ENCODE measurements at regions not wholly inside any gene's neighbourhood (a gene's known extent, or its start where the extent isn't known, plus 50 kb on each side); places are given as distances from the start of the nearest gene placed in this dataset.

GRCh38 chr5:116370149-116370548 lies 204.5 kb downstream of the SEMA6A start:
- H3K9ac ChIP-seq (ENCODE audit: control insufficient read depth, extremely low read depth, insufficient read depth, low read length), result no peak overlapping the region
- no peak overlapping the region for H3K4me3 ChIP-seq (ENCODE audit: control insufficient read depth in 2 of 3, extremely low read depth in 1 of 3, insufficient read depth in 2 of 3, low read depth in 1 of 3, low read length in 3 of 3)
- H2AFZ ChIP-seq (ENCODE audit: control insufficient read depth, low read length), result no peak overlapping the region
- H3K9me3 ChIP-seq (ENCODE audit: control insufficient read depth, low read depth, low read length), result no peaks in the 10 kb centered on the region
- dilution Hi-C loops (cut with MboI; ENCODE audit: extremely low pct_ligation_motif_present, low sequenced_read_pairs), result no loop called here
- no peaks in the 10 kb centered on the region for H3K36me3 ChIP-seq (ENCODE audit: control insufficient read depth in 2 of 2, extremely low read depth in 1 of 2, insufficient read depth in 2 of 2, low read length in 2 of 2)
- H3K4me1 ChIP-seq (ENCODE audit: control insufficient read depth, extremely low read depth, insufficient read depth, low read length), result peaks cover 4% of the 10 kb centered on the region
- no peak for FAIRE-seq
- H3K79me2 ChIP-seq (ENCODE audit: control insufficient read depth, insufficient read depth, low read length), result no peaks in the 10 kb centered on the region
- H3K4me2 ChIP-seq (ENCODE audit: control insufficient read depth, extremely low read depth, insufficient read depth, low read depth, low read length), result no peak overlapping the region
- DNase-seq (ENCODE audit: low read depth, low spot score), result no peak
- H3K27me3 ChIP-seq (ENCODE audit: control insufficient read depth, extremely low read depth, insufficient read depth, low read length), result no peaks in the 10 kb centered on the region
- H3K9me1 ChIP-seq (ENCODE audit: control insufficient read depth, extremely low read depth, insufficient read depth, low read length), result no peaks in the 10 kb centered on the region
- H3K27ac ChIP-seq (ENCODE audit: control insufficient read depth, insufficient read depth, low read length), result no peak overlapping the region
- no peaks in the 10 kb centered on the region for H4K20me1 ChIP-seq (ENCODE audit: control insufficient read depth, extremely low read depth, insufficient read depth, low read length)
- TF ChIP-seq CTCF (optimal IDR thresholded peaks at IDR 0.05 in 1 of 3, IDR thresholded peaks at IDR 0.05 in 1 of 3, conservative IDR thresholded peaks at IDR 0.05 in 1 of 3; ENCODE audit: extremely low read depth in 1 of 3, insufficient read depth in 2 of 3, low read length in 3 of 3) (no peak), EZH2 (IDR thresholded peaks at IDR 0.05; ENCODE audit: low read length) (no peak)

DNA sequence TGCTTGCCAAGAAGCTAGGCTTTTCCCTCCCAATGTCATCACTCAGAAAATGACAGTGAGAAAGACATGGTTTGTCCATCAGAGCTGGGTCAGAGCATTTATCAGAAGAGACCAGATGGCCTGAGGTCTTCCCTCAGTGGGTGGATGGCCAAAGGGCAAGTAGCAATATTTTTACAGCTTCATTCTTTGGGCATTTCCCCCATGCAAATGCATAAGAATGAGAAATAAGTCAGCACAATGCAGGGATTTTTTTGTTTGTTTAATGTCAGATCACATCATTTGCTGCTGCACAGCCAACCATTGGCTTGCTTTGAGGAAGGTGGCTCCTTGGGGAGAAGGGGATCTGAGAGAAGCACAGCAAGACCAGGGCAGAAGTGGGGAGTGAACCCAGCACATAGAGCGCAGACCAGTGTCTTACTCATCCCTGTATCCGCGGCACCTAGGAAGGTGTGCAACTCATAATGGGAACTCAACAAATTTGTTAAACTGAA lies 209.6 kb downstream of the SEMA6A start:
- no peak overlapping the region for H3K4me2 ChIP-seq (ENCODE audit: control insufficient read depth, extremely low read depth, insufficient read depth, low read depth, low read length)
- H3K9me1 ChIP-seq (ENCODE audit: control insufficient read depth, extremely low read depth, insufficient read depth, low read length), result no peaks in the 10 kb centered on the region
- H3K9ac ChIP-seq (ENCODE audit: control insufficient read depth, extremely low read depth, insufficient read depth, low read length), result no peak overlapping the region
- FAIRE-seq (no peak), DNase-seq (ENCODE audit: low read depth, low spot score) (no peak)
- H3K27ac ChIP-seq (ENCODE audit: control insufficient read depth, insufficient read depth, low read length), result no peak overlapping the region
- dilution Hi-C loops (cut with MboI; ENCODE audit: extremely low pct_ligation_motif_present, low sequenced_read_pairs), result no loop called here
- peaks cover 7% of the 10 kb centered on the region for H3K27me3 ChIP-seq (ENCODE audit: control insufficient read depth, extremely low read depth, insufficient read depth, low read length)
- H4K20me1 ChIP-seq (ENCODE audit: control insufficient read depth, extremely low read depth, insufficient read depth, low read length), result no peaks in the 10 kb centered on the region
- H3K36me3 ChIP-seq (ENCODE audit: control insufficient read depth in 2 of 2, extremely low read depth in 1 of 2, insufficient read depth in 2 of 2, low read length in 2 of 2), result no peaks in the 10 kb centered on the region
- H3K9me3 ChIP-seq (ENCODE audit: control insufficient read depth, low read depth, low read length), result no peaks in the 10 kb centered on the region
- no peaks in the 10 kb centered on the region for H3K79me2 ChIP-seq (ENCODE audit: control insufficient read depth, insufficient read depth, low read length)
- TF ChIP-seq CTCF (optimal IDR thresholded peaks at IDR 0.05 in 1 of 3, IDR thresholded peaks at IDR 0.05 in 1 of 3, conservative IDR thresholded peaks at IDR 0.05 in 1 of 3; ENCODE audit: extremely low read depth in 1 of 3, insufficient read depth in 2 of 3, low read length in 3 of 3) (no peak), EZH2 (IDR thresholded peaks at IDR 0.05; ENCODE audit: low read length) (no peak)
- no peak overlapping the region for H3K4me3 ChIP-seq (ENCODE audit: control insufficient read depth in 2 of 3, extremely low read depth in 1 of 3, insufficient read depth in 2 of 3, low read depth in 1 of 3, low read length in 3 of 3)
- no peaks in the 10 kb centered on the region for H3K4me1 ChIP-seq (ENCODE audit: control insufficient read depth, extremely low read depth, insufficient read depth, low read length)
- H2AFZ ChIP-seq (ENCODE audit: control insufficient read depth, low read length), result no peak overlapping the region

All from keratinocyte (primary cell).